Psoas muscle (tissue), 7 donors: ENCODE measurements at regions not wholly inside any gene's neighbourhood (a gene's known extent, or its start where the extent isn't known, plus 50 kb on each side); places are given as distances from the start of the nearest gene placed in this dataset.
"Not testable (repeated sequence)": the region's sequence is repeated elsewhere in the genome, so short reads cannot be mapped to it uniquely, and the experiment has no call there.

ENCODE experiments used
- ATAC-seq, 4 donors: fragments of 200-7000 bp; cut with Tn5 transposase; one replicate each; pipeline ENCODE4 v1.9.1; 2020; ENCODE audit warnings: moderate library complexity in 3 of 4, mild to moderate bottlenecking in 2 of 4
- DNase-seq, 2 donors: peaks; one replicate each; pipeline ENCODE4 v3.0.0-alpha.2; 2020
- H3K27ac ChIP-seq: fragments of 200-600 bp; one replicate; pipeline ENCODE4 v1.8.0; 2022
- H3K27me3 ChIP-seq, 3 donors: fragments of 200-600 bp in 1 of 3; one replicate each; pipeline versions ENCODE4 v1.6.1 to v1.8.0; 2013 to 2022; ENCODE audit warnings: low read length in 2 of 3, mild to moderate bottlenecking in 2 of 3, moderate library complexity in 1 of 3; ENCODE audit not compliant: insufficient read depth in 3 of 3
- H3K36me3 ChIP-seq, 2 donors: fragments of 200-600 bp in 1 of 2; one replicate each; pipeline versions ENCODE4 v1.6.1 to v1.8.0; 2013 to 2022; ENCODE audit warnings: low read depth in 1 of 2, mild to moderate bottlenecking in 1 of 2, moderate library complexity in 1 of 2; ENCODE audit not compliant: insufficient read depth in 1 of 2
- H3K4me1 ChIP-seq: fragments of 200-600 bp; one replicate; pipeline ENCODE4 v1.8.0; 2022
- H3K4me3 ChIP-seq: fragments of 200-600 bp; one replicate; pipeline ENCODE4 v1.8.0; 2022; ENCODE audit warnings: mild to moderate bottlenecking
- H3K9me3 ChIP-seq: fragments of 200-600 bp; one replicate; pipeline ENCODE4 v1.8.0; 2022
- WGBS, 3 donors: extraction: QIAGEN DNeasy Blood & Tissue Kit; methylation state at CpG; one replicate each; pipeline versions ENCODE4 v1.1.6 to v1.1.7; 2013; 5-methylcytosine and 5-hydroxymethylcytosine counted together
- intact Hi-C, 2 donors: fragments of 100-400 bp; cut with DNase I; formaldehyde crosslinking; loops; one replicate each; pipeline versions ENCODE4 v1.11.0 to v1.14.2; 2022
- TF ChIP-seq, protein P1 (sequence below): fragments of 200-600 bp; IDR thresholded peaks from one replicate; pipeline ENCODE4 v1.8.0; 2022; ENCODE audit warnings: antibody characterized with exemption
- donor health status: healthy with polysubstance abuse.
- donor health status: DM: no; HTN: no; CAD: no; lungs with moderate emphysema.
- donor health status: Bipolar disorder and iron deficiency.
- donor health status: healthy.
- donor health status: DM: yes; HTN: yes; CAD: no.
- donor health status: DM: no; HTN: no; CAD: no.
- donor health status: DM: yes; HTN: yes; CAD: no.

DNA sequence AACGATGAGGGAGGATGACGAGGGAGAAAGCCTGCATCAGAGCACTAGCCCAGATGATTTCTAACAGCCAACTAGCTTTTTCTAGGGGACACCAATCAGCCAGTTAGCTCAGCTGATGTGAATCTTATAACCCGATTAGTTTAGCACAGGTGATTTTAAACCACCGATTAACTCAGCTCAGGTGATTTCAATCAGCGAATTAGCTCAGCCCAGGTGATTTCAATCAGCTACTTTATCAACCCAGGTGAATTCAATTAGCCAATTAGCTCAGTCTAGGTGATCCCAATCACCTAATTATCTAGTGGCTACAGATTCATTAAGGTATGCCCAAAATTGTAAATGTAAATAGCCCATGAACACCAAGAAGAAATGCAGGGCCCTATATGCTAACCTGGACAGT lies 146.9 kb downstream of the ZNF486 start:
- no peak overlapping the region for H3K27ac ChIP-seq

DNA sequence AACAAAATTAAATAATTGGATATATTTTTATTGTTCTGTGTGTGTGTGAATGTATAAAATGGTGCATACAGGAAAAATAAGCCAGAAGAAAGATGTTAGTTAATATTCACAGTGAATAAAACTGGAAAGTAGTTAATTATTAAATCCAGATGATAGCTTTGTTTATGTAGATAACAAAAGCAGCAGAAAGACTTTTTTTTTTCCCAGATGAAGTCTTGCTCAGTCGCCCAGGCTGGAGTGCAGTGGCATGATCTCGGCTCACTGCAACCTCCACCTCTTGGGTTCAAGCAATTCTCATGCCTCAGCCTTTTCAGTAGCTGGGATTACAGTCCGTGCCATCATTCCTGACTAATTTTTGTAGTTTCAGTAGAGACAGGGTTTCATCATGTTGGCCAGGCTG lies 140.1 kb downstream of the ZNF486 start:
- Histone ChIP-seq H3K4me1 (no peaks in the 10 kb centered on the region), H3K36me3 (no peaks in the 10 kb centered on the region), H3K27me3 (no peaks in the 10 kb centered on the region), H3K4me3 (no peak overlapping the region), H3K9me3 (no peaks in the 10 kb centered on the region), H3K27ac (no peak overlapping the region)
- DNase-seq, result no peak
- no peak for ATAC-seq
- intact Hi-C loops, result no loop called here
- TF ChIP-seq, protein P1, sequence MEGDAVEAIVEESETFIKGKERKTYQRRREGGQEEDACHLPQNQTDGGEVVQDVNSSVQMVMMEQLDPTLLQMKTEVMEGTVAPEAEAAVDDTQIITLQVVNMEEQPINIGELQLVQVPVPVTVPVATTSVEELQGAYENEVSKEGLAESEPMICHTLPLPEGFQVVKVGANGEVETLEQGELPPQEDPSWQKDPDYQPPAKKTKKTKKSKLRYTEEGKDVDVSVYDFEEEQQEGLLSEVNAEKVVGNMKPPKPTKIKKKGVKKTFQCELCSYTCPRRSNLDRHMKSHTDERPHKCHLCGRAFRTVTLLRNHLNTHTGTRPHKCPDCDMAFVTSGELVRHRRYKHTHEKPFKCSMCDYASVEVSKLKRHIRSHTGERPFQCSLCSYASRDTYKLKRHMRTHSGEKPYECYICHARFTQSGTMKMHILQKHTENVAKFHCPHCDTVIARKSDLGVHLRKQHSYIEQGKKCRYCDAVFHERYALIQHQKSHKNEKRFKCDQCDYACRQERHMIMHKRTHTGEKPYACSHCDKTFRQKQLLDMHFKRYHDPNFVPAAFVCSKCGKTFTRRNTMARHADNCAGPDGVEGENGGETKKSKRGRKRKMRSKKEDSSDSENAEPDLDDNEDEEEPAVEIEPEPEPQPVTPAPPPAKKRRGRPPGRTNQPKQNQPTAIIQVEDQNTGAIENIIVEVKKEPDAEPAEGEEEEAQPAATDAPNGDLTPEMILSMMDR, result no peak
- 57 to 74% (median 67%) methylated on average over 3 of the region's 3 CpGs for WGBS, 3 donors

More for the DNA sequence above, 146.9 kb downstream of the ZNF486 start:
- Histone ChIP-seq H3K9me3 (no peaks in the 10 kb centered on the region), H3K36me3 (no peaks in the 10 kb centered on the region), H3K27me3 (no peaks in the 10 kb centered on the region), H3K4me3 (no peak overlapping the region), H3K4me1 (no peaks in the 10 kb centered on the region)
- TF ChIP-seq, protein P1, result no peak
- WGBS, 3 donors, result 76 to 79% (median 78%) methylated on average over 5 of the region's 5 CpGs
- no peak for ATAC-seq
- intact Hi-C loops, result no loop called here
- no peak for DNase-seq

DNA sequence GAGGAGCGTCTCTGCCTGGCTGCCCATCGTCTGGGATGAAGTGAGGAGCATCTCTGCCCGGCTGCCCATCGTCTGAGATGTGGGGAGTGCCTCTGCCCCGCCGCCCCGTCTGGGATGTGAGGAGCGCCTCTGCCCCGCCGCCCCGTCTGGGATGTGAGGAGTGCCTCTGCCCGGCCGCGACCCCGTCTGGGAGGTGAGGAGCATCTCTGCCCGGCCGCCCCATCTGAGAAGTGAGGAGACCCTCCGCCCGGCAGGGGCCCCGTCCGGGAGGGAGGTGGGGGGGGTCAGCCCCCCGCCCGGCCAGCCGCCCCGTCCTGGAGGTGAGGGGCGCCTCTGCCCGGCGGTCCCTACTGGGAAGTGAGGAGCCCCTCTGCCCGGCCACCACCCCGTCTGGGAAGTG lies 129.3 kb downstream of the ZNF486 start:
- H3K9me3 ChIP-seq, H3K4me3 ChIP-seq, ATAC-seq, H3K27ac ChIP-seq, H3K36me3 ChIP-seq, H3K4me1 ChIP-seq, H3K27me3 ChIP-seq, intact Hi-C loops, DNase-seq: not testable (repeated sequence)
- 93% methylated on average over 20 to 30 of the region's 30 CpGs for WGBS, 3 donors

DNA sequence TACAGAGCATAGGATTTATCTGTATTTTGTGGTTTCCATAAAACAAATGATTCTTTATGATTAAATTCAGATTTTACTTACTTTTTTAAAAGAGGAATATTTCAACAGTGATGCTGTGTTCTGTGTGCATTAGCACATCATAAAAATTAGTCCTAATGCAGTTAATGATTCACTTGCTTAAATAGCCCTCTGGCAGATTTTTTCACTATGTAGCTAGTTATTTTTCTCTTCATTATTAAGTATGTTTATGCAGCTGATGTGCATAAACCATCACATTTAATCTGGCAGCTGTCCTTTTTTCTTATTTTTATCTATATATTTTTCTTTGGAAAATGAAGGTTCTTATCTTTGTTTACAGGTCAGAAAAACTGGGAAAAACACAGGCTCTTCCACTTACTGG lies 127.2 kb downstream of the ZNF486 start:
- no peaks in the 10 kb centered on the region for H3K27me3 ChIP-seq
- intact Hi-C loops, result no loop called here
- no peak for DNase-seq

DNA sequence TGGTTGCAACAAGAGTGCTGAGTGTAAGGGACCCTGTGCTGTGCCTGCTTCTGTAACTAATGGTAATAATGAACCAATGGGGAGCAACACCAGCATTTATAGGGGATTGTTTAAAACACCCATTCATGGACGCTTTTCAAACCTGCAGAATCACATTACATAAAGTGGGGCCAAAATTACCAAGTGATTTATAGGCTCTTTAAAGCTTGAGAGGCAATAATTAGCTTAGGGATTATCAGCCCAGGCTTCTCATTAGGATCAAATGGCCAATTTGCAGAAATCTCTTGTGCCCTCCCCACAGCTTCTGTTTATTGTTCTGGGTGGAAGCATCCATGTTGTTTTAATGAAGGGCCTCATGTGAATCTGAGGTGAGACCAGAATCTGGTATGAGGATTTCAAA lies 125.5 kb downstream of the ZNF486 start:
- H3K4me3 ChIP-seq, H3K9me3 ChIP-seq, H3K27ac ChIP-seq, H3K27me3 ChIP-seq, ATAC-seq, intact Hi-C loops, H3K36me3 ChIP-seq, H3K4me1 ChIP-seq, DNase-seq: not testable (repeated sequence)
- WGBS, 3 donors, result 14 to 35% (median 20%) methylated on average over 1 of the region's 1 CpG

More for the DNA sequence above, 127.2 kb downstream of the ZNF486 start:
- no peak for ATAC-seq
- no peaks in the 10 kb centered on the region for H3K9me3 ChIP-seq
- H3K4me3 ChIP-seq, result no peak overlapping the region
- H3K27ac ChIP-seq, result no peak overlapping the region
- H3K4me1 ChIP-seq, result no peaks in the 10 kb centered on the region
- TF ChIP-seq, protein P1, result no peak
- H3K36me3 ChIP-seq, result no peaks in the 10 kb centered on the region

DNA sequence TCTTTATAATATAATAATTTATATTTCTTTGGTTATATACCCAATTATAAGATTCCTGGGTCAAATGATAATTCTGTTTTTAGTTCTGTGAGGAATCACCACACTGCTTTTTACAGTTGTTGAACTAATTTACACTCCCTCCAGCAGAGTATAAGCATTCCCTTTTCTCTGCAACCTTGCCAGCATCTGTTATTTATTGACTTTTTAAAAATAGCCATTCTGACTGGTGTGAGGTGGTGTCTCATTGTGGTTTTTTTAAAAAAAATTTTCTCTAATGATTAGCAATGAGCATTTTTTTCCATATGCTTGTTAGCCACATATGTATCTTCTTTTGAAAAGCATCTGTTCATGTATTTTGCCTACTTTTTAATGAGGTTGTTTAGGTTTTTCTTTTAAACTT lies 122.2 kb downstream of the ZNF486 start:
- no peak overlapping the region for H3K4me3 ChIP-seq
- H3K9me3 ChIP-seq, result peaks cover 2% of the 10 kb centered on the region
- H3K27me3 ChIP-seq, result peaks cover 0 to 2% (median 0%) of the 10 kb centered on the region in 3 donors
- TF ChIP-seq, protein P1, result no peak
- ATAC-seq (no peak), DNase-seq (no peak)
- H3K27ac ChIP-seq, result no peak overlapping the region
- H3K36me3 ChIP-seq, result no peaks in the 10 kb centered on the region
- intact Hi-C loops, result no loop called here
- no peaks in the 10 kb centered on the region for H3K4me1 ChIP-seq
